ENCODE measurements at regions not wholly inside any gene's neighbourhood (a gene's known extent, or its start where the extent isn't known, plus 50 kb on each side); places are given as distances from the start of the nearest gene placed in this dataset.
"Not testable (repeated sequence)": the region's sequence is repeated elsewhere in the genome, so short reads cannot be mapped to it uniquely, and the experiment has no call there.

DNA sequence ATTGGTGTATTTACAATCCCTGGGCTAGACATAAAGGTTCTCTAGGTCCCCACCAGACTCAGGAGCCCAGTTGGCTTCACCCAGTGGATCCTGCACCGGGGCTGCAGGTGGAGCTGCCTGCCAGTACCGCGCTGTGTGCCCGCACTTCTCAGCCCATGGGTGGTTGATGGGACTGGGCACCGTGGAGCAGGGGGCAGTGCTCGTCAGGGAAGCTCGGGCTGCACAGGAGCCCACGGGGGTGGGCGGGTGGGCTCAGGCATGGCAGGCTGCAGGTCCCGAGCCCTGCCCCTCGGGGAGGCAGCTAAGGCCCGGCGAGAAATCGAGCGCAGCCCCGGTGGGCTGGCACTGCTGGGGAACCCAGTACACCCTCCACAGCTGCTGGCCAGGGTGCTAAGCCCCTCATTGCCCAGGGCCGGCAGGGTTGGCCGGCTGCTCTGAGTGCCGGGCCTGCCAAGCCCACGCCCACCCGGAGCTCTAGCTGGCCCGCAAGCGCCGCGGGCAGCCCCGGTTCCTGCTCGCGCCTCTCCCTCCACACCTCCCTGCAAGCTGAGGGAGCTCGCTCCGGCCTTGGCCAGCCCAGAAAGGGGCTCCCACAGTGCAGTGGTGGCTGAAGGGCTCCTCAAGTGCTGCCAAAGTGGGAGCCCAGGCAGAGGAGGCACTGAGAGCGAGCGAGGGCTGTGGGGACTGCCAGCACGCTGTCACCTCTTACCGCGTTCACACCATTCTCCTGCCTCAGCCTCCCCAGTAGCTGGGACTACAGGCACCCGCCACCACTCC, 353.5 kb upstream of the HS6ST1 start:
- TF ChIP-seq, protein P1, sequence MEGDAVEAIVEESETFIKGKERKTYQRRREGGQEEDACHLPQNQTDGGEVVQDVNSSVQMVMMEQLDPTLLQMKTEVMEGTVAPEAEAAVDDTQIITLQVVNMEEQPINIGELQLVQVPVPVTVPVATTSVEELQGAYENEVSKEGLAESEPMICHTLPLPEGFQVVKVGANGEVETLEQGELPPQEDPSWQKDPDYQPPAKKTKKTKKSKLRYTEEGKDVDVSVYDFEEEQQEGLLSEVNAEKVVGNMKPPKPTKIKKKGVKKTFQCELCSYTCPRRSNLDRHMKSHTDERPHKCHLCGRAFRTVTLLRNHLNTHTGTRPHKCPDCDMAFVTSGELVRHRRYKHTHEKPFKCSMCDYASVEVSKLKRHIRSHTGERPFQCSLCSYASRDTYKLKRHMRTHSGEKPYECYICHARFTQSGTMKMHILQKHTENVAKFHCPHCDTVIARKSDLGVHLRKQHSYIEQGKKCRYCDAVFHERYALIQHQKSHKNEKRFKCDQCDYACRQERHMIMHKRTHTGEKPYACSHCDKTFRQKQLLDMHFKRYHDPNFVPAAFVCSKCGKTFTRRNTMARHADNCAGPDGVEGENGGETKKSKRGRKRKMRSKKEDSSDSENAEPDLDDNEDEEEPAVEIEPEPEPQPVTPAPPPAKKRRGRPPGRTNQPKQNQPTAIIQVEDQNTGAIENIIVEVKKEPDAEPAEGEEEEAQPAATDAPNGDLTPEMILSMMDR (IDR thresholded peaks at IDR 0.05): not testable (repeated sequence)
- TF ChIP-seq POLR2A (IDR thresholded peaks at IDR 0.05): not testable (repeated sequence)

All from ovary (tissue), 3 donors.